ENCODE measurements at regions not wholly inside any gene's neighbourhood (a gene's known extent, or its start where the extent isn't known, plus 50 kb on each side); places are given as distances from the start of the nearest gene placed in this dataset.

GRCh38 chr1:80076469-80076868, 1069.9 kb upstream of the ADGRL4 start:
- TF ChIP-seq CEBPB (IDR thresholded peaks at IDR 0.05) = no peak
- no peak for TF ChIP-seq CREB1 (IDR thresholded peaks at IDR 0.05; ENCODE audit: low read depth)
- TF ChIP-seq TCF12 (IDR thresholded peaks at IDR 0.05; ENCODE audit: low read depth) = no peak
- no peak for TF ChIP-seq EP300 (IDR thresholded peaks at IDR 0.05; ENCODE audit: borderline replicate concordance)
